GM21381 (cell line): ENCODE measurements at regions not wholly inside any gene's neighbourhood (a gene's known extent, or its start where the extent isn't known, plus 50 kb on each side); places are given as distances from the start of the nearest gene placed in this dataset.

Experiments
- ATAC-seq: cut with Tn5 transposase; IDR thresholded peaks from one replicate; pipeline ENCODE4 v1.9.1; 2021; ENCODE audit warnings: mild to moderate bottlenecking, moderate library complexity; ENCODE audit not compliant: unreplicated experiment

- peak; percentile 54 for ATAC-seq
Measured at GRCh38 chr2:58870704-58871103, 629.6 kb upstream of the FANCL start.

DNA sequence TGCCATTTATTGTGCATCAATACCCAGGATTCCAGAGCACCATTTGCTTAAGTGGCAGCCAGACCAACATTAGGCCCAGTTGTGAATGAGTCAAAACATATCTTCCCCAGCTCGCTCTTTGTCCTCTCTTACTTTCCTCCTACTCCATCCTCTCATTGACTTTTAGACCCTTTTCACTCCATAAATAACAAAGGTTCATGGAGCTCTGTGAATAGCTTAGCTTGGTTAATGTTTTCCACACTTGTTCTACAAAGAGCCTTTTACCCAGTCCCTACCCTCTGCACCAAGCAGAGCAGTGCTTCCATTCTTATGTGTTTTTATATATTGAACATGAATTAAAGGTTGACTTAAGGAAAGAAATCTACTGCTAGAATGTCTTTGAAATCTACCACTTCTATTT, 625.8 kb upstream of the FANCL start:
- ATAC-seq, result no peak

- no peak for ATAC-seq
Measured at GRCh38 chr2:58866527-58866926, 625.4 kb upstream of the FANCL start.

DNA sequence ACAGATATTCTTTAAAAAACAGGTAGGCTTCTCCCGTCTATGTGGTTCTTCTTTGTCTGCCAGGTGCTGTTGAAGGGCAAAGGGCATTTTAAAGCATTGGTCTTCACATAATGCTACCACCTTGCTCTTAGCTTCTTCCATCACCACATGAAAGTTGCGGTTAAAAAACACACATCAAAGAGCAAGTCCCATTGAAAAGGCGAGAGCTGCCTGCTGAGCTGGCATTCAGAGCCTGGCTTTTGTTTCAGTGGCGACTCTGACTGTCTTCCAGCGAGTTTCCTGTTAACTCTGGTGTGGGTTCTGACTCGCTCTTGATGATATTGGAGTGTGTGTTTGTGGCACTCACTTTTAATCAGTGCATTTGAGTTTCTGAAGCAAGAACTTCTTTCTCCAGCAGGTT, 624.9 kb upstream of the FANCL start:
- ATAC-seq, result peak; percentile 37

DNA sequence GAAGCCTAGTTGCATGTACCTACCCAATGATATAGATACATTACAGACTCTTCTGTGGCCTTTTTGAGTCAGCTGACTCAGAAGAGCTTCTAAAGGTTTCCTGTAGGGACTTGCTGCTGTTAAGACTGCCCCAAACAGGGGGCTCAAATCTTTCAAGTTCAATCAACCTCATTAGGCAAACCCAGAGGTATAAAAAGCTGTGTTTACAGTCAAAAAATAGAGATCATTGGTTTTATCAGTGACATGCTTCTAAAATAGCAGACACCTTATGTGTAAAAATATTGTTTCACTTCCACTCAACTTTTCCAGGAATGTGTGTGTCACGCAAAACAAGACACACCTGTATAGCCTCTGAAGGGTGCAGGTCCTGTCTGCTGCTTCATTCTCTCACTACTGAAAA, 624.3 kb upstream of the FANCL start:
- peak; percentile 44 for ATAC-seq

DNA sequence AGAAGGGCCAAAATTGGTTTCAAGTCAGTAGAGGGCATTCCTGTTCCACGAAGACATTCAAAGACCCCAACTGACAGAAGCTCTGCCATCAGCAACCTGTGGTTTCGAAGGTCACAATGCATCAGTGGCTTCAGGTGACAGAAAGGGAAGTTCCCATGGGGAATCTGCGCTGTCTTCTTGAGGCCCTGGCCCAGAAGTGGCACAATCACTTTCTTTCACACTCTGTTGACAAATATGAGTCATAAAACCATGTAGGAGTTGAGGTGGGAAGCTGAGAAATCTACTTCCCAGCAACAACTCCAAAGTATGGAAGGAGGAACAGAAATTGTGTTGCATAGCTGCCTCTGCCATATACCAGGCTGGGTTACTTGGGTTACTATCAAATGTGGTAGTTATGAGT, 621.1 kb upstream of the FANCL start:
- peak; percentile 42 for ATAC-seq

GRCh38 chr2:58860586-58860985, 619.5 kb upstream of the FANCL start:
- ATAC-seq, result no peak

DNA sequence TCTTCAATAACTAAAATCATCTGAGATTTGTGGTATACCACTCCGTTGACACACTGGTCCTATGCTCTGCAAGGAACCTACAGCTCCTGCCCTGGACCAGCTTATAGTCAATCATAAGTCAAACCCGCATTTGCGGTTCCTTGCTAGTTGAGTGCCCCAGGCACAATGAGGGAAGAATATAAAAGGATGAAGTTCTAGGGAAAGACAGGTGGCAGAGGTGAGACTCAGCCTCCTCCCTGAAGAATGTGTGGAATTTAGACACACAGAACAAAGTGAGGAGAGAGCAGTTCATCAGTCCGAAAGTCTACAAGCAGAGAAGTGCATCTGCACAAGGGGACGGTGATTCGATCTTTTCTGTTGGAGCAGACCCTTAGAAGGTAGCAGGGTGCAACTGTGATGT, 615.0 kb upstream of the FANCL start:
- ATAC-seq, result no peak

GRCh38 chr2:58853420-58853819, 612.3 kb upstream of the FANCL start:
- no peak for ATAC-seq

DNA sequence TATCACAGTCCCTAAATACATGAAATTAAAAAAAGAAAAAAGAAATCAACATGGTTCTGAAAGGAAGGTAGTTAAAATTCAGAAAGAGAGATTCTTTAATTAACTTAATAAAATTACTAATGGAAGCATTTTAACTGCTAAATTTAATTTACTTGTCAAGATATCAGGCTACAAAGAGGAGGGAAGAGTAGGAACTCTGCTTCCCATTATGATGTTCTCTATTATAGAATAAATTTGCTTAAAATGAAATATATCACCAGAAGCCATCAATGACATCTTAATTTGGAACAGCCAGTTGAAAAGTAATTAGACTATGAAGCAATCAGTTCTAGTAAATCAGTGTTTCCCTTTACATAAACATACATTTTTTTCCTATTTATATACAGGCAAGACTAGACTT, 611.8 kb upstream of the FANCL start:
- ATAC-seq, result no peak

DNA sequence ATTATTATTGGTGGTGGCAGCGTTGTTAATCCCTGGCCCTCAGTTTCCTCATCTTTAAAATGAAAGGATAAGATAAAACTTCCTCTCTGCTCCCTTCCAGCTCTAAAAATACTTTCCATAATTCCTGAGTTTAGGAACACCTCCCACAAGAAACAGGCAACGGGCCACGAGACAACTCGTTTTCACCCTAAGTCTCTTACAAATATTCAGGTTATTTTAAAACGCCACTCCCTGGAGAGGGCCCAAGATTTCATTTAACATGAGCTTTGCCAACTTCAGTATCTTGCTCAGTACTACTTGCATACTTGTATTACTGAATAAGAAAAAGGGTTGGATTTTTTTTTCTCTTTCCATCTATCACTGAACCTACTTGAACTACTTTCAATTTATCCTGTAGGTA, 611.1 kb upstream of the FANCL start:
- ATAC-seq, result no peak

- no peak for ATAC-seq
Measured at GRCh38 chr2:58851598-58851997, 610.5 kb upstream of the FANCL start.

DNA sequence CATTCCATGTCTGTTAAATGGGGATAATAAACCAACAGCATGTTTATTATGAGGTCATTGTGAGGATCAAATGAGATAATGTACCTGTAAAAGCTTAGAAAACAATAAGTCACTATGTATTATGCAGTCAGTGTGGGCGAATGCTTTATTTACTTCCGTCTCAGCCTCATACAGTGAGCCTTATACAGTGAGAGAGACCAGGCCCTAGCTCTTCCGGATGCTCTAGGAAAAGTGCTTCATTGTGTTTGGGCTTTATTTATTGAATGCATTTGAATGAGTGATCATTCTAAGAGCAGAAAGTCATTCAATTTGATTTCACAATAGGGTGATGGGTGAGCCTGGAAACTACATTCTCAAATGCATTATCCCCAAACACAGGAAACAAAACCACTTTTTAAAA, 603.9 kb upstream of the FANCL start:
- no peak for ATAC-seq

DNA sequence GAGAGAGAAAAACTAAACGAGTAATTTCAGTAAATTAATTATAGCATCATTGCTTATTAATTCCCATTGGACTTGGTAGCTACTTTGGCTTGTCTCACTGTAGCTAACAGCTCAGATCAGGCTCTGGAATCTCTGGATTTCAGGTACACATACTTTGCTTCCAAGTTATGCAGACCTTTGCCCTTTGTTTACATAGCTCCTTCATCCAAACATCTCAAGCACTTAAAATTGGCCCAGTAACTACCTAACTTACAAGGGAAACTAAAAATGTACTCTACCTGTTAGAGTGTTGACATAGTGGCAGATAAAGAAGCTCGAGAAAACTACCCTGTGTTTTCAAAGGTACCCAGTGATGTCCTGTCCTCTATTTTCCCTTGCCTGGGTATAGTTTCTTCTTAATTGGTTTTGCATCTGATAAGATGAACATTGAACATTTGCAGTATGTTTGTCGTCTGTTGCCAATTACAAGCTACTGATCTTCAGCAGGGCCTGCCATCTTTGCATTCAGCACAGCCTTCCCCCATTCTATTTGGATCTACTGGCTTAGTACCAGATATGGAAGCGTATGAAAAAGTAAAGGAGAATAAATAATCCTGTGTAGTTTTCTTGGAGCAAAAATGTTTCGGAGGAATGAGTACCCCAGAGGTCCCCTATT, 601.5 kb upstream of the FANCL start:
- no peak for ATAC-seq

- no peak for ATAC-seq
Measured at GRCh38 chr2:58834404-58834803, 593.3 kb upstream of the FANCL start.

DNA sequence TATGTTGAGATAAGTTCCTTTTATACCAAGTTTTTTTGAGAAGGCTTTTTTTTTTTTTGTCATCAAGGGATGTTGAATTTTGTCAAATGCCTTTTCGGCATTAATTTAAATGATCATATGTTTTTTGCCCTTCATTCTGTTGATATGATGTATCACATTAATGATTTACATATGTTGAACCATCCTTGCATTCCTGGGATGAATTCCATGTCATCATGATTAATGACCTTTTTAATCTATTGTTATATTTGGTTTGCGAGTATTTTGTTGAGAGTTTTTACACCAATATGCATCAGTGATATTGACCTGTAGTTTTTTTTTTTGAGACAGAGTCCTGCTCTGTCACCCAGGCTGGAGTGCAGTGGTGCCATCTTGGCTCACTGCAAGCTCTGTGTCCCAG, 585.7 kb upstream of the FANCL start:
- no peak for ATAC-seq

DNA sequence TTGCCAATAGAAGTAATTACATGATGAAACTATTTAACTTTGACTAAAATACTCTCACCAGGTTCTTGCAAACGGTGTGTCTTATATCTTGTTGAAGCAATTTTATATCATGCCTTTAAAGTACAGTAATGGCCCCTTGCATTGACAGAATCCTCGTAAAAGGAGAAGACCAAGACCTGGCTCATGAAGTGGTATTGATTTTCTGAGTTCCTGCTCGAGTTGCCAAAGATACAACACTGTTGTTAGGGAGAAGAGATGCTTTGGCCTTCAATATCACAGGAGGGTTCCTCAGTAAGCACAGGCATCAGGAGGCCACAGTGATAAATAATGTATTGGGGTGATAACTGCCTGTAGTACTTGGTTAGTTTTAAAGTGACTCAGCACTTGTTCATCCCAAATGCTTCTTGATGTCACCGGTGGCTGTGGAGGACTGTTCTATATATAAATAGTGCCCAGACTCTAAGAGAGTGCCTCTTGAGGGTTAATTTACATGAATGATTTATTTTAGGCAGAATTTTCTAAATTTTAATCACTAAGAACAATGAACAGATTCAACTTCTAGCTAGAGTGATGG, 571.7 kb upstream of the FANCL start:
- ATAC-seq, result no peak

GRCh38 chr2:58805126-58805525, 564.0 kb upstream of the FANCL start:
- ATAC-seq, result no peak

- ATAC-seq, result no peak
Measured at GRCh38 chr2:58803192-58803591, 562.1 kb upstream of the FANCL start.

DNA sequence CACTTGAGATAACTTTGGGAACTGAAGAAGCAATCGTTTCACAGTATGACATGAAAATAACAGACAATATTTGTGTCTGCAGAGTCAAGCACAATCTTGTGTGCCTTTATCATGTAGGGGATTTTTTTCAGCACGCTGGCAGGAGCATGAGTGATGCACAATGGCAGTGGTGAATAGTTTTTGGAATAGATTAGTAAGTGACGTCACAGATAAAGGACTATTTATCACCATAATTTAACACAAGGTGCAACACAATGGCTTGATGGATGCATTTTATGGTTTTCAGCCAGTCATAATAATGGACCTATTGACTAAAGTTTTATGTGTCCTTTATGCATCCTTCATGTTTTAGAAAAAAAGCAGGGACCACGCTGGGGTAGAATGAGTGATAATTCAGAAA, 559.8 kb upstream of the FANCL start:
- no peak for ATAC-seq

GRCh38 chr2:58798676-58799208, 557.6 kb upstream of the FANCL start:
- no peak for ATAC-seq

DNA sequence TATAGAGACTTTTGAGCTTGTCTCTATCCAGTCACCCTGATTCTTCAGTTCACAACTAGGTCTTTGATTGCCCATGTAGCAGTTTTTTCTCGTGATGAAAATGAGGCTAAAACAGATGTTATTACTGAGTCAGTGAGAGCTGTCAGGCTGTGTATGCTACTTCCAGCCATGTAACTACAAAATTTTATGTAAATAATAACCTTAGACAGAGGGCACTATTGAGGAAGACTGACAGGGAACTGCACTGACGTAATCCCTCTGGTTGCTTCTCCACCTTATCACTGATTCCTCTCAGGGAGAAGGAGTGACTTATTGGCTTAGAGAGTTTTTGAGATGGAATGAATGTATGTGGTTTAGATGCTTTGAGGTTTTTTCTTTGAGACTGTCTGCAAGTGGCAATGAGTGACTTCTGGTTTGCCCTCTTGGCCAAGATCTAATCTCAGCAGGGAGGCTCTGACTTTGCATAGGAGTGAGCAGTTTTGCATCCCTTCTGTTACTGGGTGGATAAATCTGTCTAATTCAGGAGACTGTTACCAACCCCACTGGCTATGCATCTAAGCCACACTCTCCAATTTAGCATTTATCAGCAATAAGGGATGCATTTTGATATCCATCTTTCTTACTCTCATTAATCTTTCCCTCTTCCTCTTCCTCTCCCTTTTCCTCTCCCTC, 555.2 kb upstream of the FANCL start:
- ATAC-seq, result no peak
